ENCODE measurements at regions not wholly inside any gene's neighbourhood (a gene's known extent, or its start where the extent isn't known, plus 50 kb on each side); places are given as distances from the start of the nearest gene placed in this dataset.

DNA sequence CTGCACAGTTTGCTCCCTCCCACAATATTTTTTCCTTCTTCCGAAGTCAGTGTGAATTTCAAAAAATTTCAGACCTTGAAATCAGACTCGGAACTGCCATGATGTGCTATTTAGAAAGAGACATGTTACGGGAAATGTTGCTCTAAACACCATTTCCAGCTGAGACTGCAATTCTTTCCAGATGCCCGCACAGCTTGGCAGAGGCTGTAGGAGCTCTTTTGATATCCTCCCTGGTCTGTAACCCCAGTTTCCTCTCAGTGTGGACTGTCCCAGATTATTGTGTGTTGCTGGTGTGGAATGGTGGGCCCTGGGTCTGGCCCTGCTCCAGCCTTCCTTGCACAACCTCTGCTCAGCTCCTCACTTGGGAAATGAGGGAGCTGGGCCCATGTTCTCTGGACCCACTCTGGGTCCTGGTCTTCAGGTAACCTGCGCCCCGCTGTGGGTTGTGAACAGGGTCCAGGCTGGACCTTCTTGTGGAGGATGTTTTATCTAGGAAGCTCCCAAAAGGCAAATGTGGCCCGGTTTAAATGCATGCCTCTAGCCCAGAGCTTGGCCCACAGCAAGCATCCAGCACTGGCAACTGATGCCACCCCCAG is 172.8 kb upstream of the CXCL12 start:
- no peak overlapping the region for H3K27ac ChIP-seq
- no peaks in the 10 kb centered on the region for H3K9me3 ChIP-seq
- H3K4me1 ChIP-seq = no peaks in the 10 kb centered on the region
- DNase-seq = no peak
- 84 to 94% methylated on average over 7 of the region's 7 CpGs for WGBS, 2 donors
- intact Hi-C loops (cut with DNase I) = no loop called here
- no peak overlapping the region for H3K4me3 ChIP-seq (replicated peaks in 1 of 3)
- TF ChIP-seq, protein P1, sequence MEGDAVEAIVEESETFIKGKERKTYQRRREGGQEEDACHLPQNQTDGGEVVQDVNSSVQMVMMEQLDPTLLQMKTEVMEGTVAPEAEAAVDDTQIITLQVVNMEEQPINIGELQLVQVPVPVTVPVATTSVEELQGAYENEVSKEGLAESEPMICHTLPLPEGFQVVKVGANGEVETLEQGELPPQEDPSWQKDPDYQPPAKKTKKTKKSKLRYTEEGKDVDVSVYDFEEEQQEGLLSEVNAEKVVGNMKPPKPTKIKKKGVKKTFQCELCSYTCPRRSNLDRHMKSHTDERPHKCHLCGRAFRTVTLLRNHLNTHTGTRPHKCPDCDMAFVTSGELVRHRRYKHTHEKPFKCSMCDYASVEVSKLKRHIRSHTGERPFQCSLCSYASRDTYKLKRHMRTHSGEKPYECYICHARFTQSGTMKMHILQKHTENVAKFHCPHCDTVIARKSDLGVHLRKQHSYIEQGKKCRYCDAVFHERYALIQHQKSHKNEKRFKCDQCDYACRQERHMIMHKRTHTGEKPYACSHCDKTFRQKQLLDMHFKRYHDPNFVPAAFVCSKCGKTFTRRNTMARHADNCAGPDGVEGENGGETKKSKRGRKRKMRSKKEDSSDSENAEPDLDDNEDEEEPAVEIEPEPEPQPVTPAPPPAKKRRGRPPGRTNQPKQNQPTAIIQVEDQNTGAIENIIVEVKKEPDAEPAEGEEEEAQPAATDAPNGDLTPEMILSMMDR (IDR thresholded peaks at IDR 0.05) = no peak
- no peak for TF ChIP-seq POLR2A (IDR thresholded peaks at IDR 0.05)
- H3K27me3 ChIP-seq = no peaks in the 10 kb centered on the region
- H3K36me3 ChIP-seq = no peaks in the 10 kb centered on the region

- no peaks in the 10 kb centered on the region for H3K36me3 ChIP-seq
- no peaks in the 10 kb centered on the region for H3K27me3 ChIP-seq
- intact Hi-C loops (cut with DNase I) = no loop called here
- DNase-seq = no peak
- no peaks in the 10 kb centered on the region for H3K9me3 ChIP-seq
- H3K27ac ChIP-seq = no peak overlapping the region
- H3K4me3 ChIP-seq (replicated peaks in 1 of 3) = no peak overlapping the region
- no peak for TF ChIP-seq POLR2A (IDR thresholded peaks at IDR 0.05)
- TF ChIP-seq, protein P1 (IDR thresholded peaks at IDR 0.05) = no peak
- no peaks in the 10 kb centered on the region for H3K4me1 ChIP-seq
Measured at GRCh38 chr10:44558521-44558920, 173.6 kb upstream of the CXCL12 start.

DNA sequence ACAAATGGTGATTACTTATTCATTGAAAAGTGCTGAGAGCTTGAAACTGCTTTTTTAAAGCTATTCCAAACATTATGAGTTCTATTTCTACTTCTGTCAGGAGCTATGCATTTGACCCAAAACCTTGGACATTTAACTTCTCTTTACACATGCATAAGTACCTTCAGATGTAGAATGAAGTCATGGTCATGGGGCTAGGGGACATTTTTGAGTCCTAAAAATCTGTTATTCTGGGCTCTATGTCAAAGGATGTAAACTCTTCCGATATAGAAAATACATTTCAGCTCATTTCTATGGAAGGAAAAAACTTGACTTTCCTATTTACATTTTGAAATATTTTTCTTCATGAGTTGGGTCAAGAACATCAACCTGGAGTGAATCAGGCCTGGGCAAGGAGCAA is 179.5 kb upstream of the CXCL12 start:
- no peaks in the 10 kb centered on the region for H3K9me3 ChIP-seq
- H3K27ac ChIP-seq = no peak overlapping the region
- no peaks in the 10 kb centered on the region for H3K27me3 ChIP-seq
- no peak for DNase-seq
- no peak overlapping the region for H3K4me3 ChIP-seq (replicated peaks in 1 of 3)
- H3K36me3 ChIP-seq = no peaks in the 10 kb centered on the region
- no peaks in the 10 kb centered on the region for H3K4me1 ChIP-seq
- intact Hi-C loops (cut with DNase I) = no loop called here
- WGBS, 2 donors = 95 to 98% methylated on average over 1 of the region's 1 CpG
- no peak for TF ChIP-seq POLR2A (IDR thresholded peaks at IDR 0.05)
- TF ChIP-seq, protein P1 (IDR thresholded peaks at IDR 0.05) = no peak

DNA sequence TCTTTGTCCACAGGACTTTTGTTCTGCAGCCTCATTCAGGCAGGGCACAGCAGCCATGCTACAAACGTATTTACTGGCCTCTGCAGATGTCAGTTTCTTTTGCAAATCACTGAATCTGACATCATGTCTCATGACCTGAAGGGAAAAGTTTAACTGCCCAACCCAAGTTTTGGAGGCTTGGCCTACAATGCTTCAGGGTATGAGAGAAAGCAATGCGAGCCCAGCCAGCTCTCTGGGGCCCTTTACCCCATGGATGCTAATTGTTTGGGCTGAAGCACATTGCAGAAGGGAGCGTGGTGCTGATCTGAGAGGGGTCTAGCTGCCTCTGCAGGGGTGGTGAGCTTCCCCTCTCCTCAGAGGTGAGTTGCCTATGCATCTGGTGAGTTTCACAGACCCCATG is 179.9 kb upstream of the CXCL12 start:
- intact Hi-C loops (cut with DNase I) = no loop called here
- Histone ChIP-seq H3K27me3 (no peaks in the 10 kb centered on the region), H3K4me3 (replicated peaks in 1 of 3) (no peak overlapping the region), H3K36me3 (no peaks in the 10 kb centered on the region), H3K27ac (no peak overlapping the region), H3K4me1 (no peaks in the 10 kb centered on the region), H3K9me3 (no peaks in the 10 kb centered on the region)
- no peak for TF ChIP-seq POLR2A (IDR thresholded peaks at IDR 0.05)
- TF ChIP-seq, protein P1 (IDR thresholded peaks at IDR 0.05) = no peak
- no peak for DNase-seq
- 78 to 85% methylated on average over 3 of the region's 3 CpGs for WGBS, 2 donors

DNA sequence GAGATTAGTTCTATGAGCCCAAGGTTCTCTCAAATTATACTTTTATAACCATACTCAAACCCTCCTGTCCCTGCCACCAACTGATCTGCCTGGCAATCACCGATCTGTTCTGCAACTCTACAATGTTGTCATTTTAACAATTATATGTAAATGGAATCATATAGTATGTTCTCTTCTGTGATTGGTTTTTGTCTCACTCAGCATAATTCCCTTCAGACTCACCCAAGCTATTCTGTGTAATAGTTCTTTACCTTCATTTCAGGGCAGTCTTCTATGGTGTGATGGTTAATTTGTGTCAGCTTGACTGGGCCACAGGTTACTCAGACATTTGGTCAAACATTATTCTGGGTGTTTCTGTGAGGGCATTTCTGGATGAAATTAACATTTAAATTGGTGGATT is 181.9 kb upstream of the CXCL12 start:
- no peaks in the 10 kb centered on the region for H3K4me1 ChIP-seq
- intact Hi-C loops (cut with DNase I) = no loop called here
- no peak for DNase-seq
- H3K4me3 ChIP-seq (replicated peaks in 1 of 3) = no peak overlapping the region
- 53 to 100% methylated on average over 1 of the region's 1 CpG for WGBS, 2 donors
- no peak overlapping the region for H3K27ac ChIP-seq
- H3K36me3 ChIP-seq = no peaks in the 10 kb centered on the region
- TF ChIP-seq, protein P1 (IDR thresholded peaks at IDR 0.05) = no peak
- TF ChIP-seq POLR2A (IDR thresholded peaks at IDR 0.05) = no peak
- H3K9me3 ChIP-seq = no peaks in the 10 kb centered on the region
- no peaks in the 10 kb centered on the region for H3K27me3 ChIP-seq

Data from thyroid gland (tissue), 4 donors.